Dermis microvascular lymphatic vessel endothelial cell (primary cell): ENCODE measurements at regions not wholly inside any gene's neighbourhood (a gene's known extent, or its start where the extent isn't known, plus 50 kb on each side); places are given as distances from the start of the nearest gene placed in this dataset.

Experiments
- DNase-seq, 2 donors: peaks; one replicate each; pipeline versions ENCODE4 v3.0.0 to v3.0.0-alpha.2; 2010; ENCODE audit warnings: low read depth in 2 of 2

DNA sequence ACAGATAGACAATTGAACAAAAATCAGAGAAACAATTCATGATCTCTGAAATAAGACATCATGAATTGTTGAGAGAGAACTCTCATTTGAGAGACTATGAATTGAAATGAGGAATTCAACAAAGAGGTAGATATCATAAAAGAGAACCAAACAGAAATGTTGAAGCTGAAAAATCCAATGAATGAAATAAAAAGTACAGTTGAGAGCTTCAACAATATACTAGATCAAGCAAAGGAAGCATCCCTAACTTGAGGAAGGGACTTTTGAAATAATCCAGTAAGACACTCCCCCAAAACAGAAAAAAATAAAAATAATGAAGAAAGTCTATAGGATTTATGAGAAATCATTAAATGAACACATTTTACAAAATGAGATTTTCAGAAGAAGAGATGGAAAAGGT is 310.0 kb upstream of the PCDH10 start:
- DNase-seq, result no peak

DNA sequence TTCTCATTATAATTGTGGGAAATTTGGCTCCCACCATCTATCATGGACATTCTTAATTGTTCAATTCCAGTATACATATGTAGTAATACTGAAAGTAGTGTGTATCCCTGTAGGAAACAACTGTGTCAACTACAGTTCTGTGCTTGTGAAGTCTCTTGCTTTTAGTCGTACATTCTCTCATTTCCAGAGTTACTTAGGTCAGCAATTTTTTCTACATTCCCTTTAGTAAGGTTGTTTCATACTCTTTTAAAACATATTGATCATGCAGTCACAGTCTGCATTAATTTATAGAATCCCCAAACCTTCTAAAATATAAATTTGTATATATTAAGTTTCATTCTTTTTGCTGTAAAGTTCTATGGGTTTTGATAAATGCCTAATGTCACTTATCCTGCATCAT is 289.2 kb upstream of the PCDH10 start:
- no peak for DNase-seq

DNA sequence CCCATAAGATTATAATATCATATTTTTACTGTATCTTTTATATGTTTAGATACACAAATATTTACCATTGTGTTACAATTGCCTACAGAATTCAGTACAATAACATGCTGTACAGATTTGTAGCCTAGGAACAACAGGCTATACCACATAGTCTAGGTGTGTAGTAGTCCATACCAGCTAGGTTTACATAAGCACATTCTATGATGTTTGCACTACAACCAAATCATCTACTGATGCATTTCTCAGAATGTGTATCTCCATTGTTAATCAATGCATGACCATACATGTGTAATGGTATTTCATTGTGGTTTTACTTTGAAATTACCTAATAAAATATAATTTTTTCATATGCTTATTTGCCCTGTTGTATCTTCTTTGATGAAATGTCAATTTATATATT is 288.1 kb upstream of the PCDH10 start:
- no peak for DNase-seq

DNA sequence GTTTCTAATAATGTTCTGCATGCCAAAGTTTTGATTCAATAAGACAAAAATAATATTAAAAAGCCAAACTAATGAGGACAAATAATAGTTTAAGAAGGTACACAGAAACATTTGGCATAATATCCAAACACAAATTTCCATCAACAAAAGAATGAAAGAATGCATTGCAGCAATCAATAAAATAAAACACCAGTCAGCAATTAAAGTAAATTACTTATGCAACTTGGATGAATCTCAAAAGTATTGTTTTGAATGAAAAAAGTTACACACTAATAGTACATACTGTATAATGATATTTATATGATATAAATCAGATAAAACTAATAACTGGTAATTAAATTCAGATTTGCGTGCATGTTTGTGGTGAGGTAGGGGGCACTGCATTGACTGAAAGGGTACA is 285.5 kb upstream of the PCDH10 start:
- no peak for DNase-seq

DNA sequence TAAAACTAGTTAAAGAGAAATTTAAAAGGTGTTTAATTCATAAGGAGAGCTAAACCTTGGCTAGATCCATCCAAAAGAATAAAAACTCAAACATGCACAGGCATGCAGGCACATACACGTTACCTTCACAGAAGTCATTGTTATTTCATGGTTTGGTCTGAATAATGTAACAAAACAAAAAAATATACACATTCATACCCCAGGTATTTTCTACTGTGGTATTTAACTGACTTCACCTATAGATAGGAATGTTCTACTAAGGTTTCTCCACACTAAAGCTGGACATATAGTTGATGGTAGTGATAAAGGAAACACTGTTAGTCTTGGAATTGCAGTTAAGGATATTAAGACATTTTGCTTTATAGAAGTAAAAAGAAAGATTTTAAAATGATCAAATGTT is 283.6 kb upstream of the PCDH10 start:
- DNase-seq, result no peak

DNA sequence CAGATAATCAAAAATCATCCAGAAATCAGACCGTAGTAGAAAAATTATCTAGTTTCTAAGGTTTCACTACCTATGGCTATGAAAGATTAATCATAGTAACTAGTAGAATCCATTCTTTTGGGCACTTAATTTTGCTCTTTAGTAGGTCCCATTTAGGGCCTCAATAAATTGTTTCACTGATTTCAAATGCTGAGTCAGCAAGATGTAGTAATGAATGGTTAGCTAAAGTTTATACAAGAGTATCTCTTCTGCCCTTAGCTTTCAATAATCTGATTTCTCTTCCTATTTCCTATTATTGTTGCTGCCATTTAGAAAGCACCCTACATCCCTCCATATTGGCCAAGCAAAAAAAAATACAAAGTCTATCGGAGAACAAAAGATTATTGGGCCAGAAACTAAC is 283.2 kb upstream of the PCDH10 start:
- no peak for DNase-seq

DNA sequence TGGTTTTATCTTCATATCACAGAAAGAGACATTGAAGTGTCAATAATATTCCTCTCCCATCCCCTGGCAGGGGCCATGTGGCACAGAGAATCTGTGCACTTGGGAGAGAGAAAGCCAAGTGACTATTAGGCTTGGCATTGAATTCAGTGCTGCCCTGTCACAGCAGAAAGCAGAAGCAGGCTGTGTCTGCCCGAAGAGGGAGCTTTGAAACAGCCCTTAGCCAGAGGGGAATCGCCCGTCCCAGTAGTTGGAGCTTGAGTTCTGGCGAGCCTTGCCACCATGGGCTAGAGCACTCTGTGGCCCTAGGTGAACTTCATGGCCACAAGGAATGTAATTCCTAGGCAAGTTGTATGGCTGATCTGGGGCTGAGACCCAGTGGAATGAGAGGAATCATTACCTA is 282.5 kb upstream of the PCDH10 start:
- no peak for DNase-seq

DNA sequence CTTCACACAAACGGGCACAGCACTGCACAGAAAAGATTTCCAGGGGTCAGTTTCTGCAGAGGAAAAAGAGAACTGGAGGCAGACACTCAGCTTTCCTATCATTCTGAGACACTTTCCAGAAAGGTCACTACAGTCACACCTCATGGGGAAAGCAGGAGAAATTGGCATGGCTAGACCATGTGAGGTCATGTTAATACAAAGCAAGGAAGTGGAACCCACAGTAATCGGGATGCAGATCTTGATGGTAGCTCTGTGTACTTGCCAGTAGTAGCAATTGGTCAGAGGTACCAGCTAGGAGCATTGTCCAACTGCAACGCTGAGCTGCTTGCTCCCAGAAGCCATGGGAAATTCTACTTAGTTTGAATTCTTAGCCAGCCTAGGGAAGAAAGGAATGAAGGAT is 255.3 kb upstream of the PCDH10 start:
- peak in 1 of 2 donors; percentile 35 for DNase-seq

DNA sequence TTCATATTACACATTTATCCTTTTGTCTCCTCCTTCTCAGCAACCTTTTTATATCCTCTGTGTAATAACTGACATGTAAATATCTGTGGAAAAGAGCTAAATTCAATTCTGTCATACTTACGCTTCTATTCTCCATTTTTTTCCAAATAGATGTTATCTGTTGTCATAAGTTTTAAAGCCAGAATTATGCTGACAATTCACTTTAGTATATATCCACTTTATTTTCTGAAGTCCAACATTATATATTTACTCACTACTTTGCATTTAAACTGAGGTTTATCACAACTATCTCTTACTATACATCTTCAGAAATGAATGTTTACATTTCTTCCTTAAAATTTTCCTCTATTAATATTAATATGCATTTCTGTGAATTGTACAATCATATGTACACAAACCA is 247.9 kb upstream of the PCDH10 start:
- no peak for DNase-seq

DNA sequence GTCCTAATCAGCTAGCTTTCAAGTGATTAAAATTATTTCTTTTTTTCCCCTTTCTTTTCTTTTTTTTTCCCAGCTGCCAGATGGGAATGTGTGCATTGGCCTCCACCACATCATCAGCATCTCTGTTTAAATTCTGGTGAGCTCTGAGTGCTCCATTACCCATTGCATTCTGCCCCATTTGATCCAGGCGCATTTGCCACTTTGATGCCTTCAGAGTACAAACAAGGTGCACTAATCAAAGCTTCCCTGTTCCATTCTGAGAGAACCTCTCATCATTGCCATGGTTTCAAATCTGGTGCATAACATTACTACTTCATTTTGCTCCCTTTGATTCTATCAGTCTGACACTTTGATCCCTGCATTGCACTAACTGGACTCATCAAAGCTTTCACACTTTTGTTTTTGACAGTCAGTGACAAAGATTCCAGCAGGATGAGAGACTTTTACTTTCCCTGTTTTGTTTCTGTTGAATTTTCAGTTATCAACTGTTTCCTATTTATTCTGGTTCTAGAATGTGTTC is 238.8 kb upstream of the PCDH10 start:
- DNase-seq, result no peak

DNA sequence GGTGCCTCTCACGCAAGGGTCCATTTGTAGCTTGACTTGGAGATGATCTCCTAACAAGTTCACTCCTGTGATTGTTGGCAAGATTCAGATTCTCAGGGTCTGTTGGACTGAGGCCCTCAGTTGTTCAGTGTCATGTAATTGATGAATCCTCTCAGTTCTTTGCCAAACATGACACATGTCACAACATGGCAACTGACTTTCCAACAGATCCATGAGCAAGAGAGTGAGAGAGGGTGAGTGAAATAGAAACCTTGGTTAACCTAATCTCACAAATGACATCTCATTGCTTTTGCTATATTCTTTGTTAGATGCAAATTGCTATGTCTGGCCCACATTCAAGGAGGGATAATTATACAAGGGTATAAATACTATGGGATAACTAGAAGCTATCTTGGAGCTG is 231.0 kb upstream of the PCDH10 start:
- no peak for DNase-seq

DNA sequence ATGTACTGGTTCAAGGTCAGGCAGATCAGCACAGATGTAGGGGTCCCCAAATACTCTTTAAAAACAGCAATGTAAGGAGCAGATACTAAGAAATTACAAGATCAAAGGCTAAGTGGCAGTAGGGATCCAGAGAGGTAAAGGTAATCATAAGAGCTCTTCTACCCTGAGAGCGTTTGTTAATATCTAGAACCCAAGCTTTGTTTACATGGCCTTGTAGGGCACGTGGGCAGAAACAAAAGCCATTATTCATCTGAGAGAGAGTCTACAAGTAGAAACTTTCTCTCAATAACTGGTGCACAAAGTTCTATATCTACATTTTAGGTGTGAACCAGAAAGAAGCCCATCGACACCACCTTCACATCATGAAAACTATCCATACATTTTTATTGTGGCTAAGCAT is 225.6 kb upstream of the PCDH10 start:
- no peak for DNase-seq

DNA sequence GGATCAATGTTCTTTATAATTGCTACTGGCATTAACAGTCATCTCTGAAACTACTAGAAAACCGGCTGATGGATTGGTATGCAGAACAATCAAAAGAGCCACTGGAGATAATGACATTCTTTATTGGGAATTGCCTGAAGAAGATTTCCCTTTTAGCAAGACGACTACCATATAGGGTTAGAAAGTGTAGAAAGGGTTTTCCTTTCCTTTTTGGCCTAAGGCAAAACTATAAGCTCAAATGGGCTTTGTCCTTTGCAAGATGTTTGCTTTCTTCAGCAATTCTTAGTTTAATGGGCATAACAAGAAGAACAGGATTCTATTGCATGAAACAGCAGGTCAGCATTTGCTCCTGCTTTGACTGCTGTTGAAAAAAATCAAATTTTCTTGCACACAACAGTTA is 214.2 kb upstream of the PCDH10 start:
- no peak for DNase-seq

DNA sequence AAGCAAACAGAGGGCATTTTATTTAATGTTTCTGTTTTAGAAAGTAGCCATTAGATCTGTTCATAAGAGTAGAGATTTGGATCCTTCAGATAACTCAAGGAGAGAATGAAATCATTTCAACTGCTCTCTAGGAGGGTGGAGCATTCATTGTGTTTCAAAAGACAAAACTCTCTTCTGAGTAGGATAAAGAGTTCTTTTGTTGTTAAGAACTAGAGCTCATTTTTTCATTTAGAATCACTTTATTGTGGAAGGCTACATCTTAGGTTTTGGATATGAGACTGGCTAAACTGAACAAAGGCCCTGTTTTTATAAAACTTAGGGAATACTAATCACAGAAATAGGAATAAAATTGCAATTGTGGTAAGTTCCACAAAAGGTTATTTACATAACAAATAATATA is 193.9 kb upstream of the PCDH10 start:
- no peak for DNase-seq

DNA sequence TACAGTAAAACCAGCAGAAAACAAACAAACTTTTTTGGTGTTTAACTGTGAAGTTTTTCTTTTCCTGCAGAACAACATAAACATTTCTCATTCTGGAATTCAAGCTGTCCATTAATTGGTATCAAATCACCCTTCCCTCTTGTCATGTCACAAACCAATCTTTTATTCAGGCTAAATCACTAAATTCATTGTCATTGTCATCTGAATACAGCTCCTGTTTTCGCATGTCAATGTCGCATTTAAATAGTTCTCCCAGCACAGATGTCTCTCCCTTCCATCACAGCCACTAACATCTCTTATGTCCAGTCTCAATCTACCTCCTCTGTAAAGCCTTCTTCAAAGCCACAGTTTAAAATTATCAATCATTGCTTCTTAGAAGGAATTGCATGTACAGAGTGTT is 192.1 kb upstream of the PCDH10 start:
- no peak for DNase-seq

DNA sequence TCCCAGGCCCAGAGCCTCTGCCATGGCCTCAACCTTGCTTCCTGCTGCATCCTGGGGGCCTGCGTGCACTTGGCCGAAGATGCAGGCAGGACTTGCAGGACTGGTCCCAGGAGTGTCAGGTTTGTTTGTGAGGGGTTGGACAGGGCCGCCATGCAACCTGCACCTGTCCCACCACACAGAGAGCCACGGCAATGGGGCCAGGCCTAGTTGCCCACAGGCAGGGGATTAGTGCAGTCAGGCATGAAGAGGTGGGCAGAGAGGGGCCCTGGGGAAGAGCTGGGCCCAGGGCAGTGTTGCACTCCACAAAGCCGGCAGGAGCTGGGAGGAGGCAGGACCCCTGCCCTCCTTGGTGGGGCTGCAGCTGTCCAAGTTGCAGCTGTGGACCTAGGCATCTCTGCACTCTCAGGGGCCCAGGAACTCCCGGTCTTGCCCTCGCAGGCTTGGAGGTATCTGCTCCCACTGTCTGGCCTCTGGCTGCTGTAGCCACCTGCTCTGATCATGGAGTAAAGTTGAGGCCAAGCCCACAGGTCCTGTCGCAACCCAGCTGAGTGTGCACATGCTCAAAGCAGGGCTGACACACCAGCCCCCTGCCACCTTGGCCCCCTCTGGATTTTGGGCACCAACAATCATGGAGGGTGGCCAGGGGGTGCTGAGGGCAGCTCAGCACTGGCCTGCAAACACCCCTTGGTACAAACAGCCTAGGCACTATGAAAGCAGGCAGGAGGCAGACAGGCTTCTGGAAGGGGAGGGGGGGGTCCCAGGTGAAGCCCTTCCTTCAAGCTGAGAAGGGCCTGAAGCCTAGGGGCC is 190.4 kb upstream of the PCDH10 start:
- DNase-seq, result no peak

DNA sequence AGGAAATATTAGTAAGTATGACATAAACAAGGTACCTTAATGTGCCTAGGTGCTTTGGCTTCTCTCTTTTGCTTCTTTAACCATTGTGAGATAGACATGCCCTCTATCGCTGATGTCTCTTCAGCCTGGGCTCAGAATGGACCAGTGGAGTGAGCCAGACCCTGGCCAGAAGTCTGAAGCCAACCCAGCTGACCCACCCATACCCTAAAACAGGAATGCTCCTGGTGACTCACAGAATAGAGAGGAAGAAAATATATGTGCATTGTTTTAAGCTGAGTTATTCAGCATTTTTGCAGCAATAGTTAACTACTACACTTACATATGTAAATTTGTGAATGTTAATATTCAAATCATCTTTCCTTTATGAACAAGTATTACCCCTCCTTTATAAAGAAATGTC is 167.5 kb upstream of the PCDH10 start:
- DNase-seq, result no peak

DNA sequence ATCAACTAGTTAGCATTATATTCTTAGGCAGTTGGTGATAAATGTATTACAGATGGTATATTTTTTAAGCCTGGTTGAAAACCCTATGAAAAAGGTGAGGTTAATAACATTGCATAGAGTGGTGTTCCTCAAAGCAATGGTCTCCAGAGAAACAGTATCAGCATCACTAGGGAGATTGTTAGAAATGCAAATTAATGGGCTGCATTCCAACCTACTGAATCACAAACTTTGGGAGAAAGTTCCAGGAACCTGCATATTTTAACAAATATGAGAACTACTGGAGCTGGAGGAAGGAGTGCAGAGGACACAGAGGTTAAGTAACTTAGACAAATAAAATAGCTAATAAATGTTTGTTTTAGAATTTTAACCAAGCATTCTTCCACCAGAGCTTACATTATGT is 166.9 kb upstream of the PCDH10 start:
- DNase-seq, result no peak

DNA sequence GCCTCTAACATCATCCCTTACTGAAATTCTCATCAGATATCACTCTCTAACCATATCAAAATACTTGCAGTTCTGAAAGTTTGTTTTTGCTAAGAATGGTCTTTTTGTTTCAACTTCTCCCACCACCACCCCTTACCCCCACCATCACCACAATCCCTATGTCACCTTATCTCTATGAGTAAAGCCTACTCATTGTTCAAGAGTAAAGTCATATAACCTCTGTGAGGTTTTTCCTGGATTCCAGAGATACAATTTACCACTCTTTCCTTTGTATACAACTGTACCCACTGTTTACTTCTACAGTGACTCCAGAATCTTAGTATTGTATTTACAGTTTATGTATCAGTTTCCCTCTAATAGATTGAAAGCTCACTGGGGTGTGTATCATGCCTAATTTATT is 158.0 kb upstream of the PCDH10 start:
- no peak for DNase-seq

DNA sequence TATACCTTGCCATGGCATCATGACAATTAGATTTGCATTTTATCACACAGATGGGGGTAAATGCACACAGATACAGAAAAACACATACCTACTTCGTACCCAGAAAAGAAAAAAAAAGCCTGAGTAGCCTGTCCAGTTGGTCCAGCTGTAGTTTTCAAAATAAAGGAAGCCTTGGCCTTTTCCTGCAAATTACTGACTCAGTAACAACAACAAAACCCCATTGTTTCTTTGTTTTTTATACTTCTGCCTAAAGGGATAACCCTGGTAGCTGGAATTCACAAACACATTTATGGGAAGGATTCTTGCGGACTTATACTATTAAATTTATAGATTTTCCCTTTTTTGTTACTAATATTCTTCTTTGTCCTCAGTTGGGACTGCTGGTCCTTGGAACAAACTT is 156.4 kb upstream of the PCDH10 start:
- DNase-seq, result peak in 1 of 2 donors; percentile 82

DNA sequence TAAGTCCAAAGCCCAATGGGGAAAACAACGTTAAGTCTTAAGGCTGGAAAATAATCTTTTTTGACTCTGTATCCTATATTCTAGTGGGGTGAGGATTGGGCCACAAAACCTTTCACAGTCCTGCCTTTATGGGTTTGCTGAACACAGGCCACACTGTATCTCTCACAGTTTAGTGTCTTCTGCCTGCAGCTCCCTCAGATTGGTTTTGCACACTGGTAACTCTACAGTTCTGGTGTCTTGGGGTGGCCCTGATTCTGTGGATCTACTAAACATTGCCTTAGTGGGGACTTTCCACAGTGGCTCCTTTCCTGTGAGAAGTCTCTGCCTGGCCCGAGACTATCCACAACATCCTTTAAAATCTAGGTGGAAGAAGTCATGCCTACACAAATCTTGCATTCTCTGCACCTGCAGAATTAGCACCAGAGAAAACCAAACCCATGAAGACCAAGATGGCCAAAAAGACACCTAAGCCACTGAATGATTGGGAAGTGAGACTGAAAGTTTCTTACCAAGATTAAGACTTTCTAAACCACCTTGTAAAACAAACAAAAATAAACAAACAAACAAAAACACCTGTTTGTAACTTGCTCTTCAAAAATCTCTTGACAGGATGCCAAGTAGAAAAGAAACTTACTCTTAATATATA is 150.4 kb upstream of the PCDH10 start:
- no peak for DNase-seq

DNA sequence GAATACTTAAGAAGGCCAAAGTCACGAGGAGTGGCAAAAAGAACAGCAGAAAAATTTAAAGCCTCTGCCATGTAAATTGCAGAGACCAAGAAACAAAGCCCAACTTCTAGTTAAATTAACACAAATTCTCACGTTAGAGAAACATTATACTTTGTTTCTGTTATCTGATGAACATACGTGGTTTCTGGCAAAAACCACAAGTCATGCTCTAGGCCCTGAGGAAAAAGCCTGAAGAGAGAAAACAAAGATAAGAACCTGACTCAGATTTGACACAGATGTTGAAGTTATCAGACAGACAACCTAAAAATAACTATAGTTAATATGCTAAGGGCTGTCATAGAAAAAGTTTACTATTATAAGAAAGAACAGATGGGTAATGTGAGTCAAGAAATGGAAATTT is 149.1 kb upstream of the PCDH10 start:
- peak in 1 of 2 donors; percentile 89 for DNase-seq

DNA sequence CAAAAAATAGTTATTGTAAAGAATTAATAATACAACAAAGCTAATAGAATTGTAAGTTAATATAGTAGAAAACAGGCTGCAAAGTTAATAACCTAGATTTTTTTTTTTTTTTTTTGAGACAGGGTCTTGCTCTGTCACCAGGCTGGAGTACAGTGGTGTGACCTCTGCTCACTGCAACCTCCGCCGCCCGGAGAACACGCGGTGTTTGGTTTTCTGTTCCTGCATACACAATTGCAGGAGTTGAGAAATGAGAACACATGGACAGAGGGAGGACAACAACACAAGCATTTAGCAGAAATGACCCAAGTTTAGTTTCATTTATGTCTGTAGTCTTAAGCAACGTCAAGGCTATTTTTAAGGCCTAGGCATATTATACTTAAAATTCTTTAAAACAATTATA is 145.9 kb upstream of the PCDH10 start:
- no peak for DNase-seq
